HUES6 (cell line): ENCODE measurements at regions not wholly inside any gene's neighbourhood (a gene's known extent, or its start where the extent isn't known, plus 50 kb on each side); places are given as distances from the start of the nearest gene placed in this dataset.
"Not testable (repeated sequence)": the region's sequence is repeated elsewhere in the genome, so short reads cannot be mapped to it uniquely, and the experiment has no call there.

Experiments used
- H3K27ac ChIP-seq: 2 replicates; pipeline ENCODE4 v1.7.0; 2013; ENCODE audit warnings: low read depth, mild to moderate bottlenecking, low read length, inconsistent platforms
- H3K27me3 ChIP-seq: 2 replicates; pipeline ENCODE4 v1.6.1; 2013; ENCODE audit warnings: low read length; ENCODE audit not compliant: control insufficient read depth, insufficient read depth
- H3K36me3 ChIP-seq: 2 replicates; pipeline ENCODE4 v1.6.1; 2013; ENCODE audit warnings: low read length; ENCODE audit not compliant: control insufficient read depth, insufficient read depth
- H3K4me1 ChIP-seq: 2 replicates; pipeline ENCODE4 v1.6.1; 2013; ENCODE audit warnings: low read length; ENCODE audit not compliant: control insufficient read depth, insufficient read depth
- H3K4me3 ChIP-seq: 2 replicates; pipeline ENCODE4 v1.5.1; 2013; ENCODE audit warnings: low read depth, low read length
- H3K9ac ChIP-seq: one replicate; pipeline ENCODE4 v1.6.1; 2013; ENCODE audit warnings: mild to moderate bottlenecking, low read length
- H3K9me3 ChIP-seq: 2 replicates; pipeline ENCODE4 v1.6.1; 2013; ENCODE audit warnings: low read depth, low read length; ENCODE audit not compliant: control insufficient read depth, insufficient read depth

DNA sequence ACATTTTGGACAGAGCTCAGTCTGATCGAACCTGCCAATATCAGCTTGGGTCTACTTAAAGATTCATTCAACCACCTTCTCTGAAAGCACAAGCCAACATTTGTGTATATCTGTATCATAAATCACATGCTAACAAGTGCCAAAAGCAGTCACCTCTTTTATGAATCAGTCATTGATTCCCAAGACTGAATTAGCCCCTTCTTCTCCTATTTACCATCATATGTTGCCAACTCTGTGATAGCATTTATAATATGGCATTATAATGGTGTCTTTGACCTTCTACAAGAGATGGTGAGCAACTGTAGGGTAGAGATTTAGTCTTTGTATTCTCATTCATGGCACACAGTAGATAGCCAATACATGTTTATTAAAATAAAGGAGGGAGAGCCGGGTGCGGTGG lies 61.4 kb downstream of the DDX53 start:
- no peaks in the 10 kb centered on the region for H3K36me3 ChIP-seq

DNA sequence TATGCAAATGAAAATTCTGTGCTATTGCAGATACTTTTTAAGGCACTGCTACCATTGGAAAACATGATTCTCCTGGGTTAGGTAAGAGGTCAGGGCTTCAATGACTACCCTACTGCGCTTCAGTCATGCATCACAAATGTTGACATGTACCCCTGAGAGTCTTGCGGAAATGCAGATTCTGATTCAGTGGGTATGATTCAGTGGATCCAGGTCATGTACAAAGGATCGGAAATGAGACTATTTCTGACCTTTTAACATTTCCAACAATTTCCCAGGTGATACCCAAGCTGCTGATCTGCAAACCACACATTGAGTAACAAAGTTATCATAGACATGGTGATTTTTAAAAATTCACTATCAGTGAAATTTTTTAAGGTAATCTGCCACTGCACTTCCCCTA lies 62.6 kb downstream of the DDX53 start:
- Histone ChIP-seq H3K36me3 (no peaks in the 10 kb centered on the region), H3K4me1 (peaks cover 3% of the 10 kb centered on the region; the same call in 1 of the 2 replicates), H3K27ac (no peak overlapping the region), H3K27me3 (no peaks in the 10 kb centered on the region), H3K9me3 (no peaks in the 10 kb centered on the region), H3K9ac (no peak overlapping the region), H3K4me3 (no peak overlapping the region)

More for the DNA sequence above, 61.4 kb downstream of the DDX53 start:
- no peak overlapping the region for H3K4me3 ChIP-seq
- H3K4me1 ChIP-seq, result peaks cover 3% of the 10 kb centered on the region; the same call in 1 of the 2 replicates
- H3K9me3 ChIP-seq, result no peaks in the 10 kb centered on the region
- no peak overlapping the region for H3K9ac ChIP-seq
- no peaks in the 10 kb centered on the region for H3K27me3 ChIP-seq
- no peak overlapping the region for H3K27ac ChIP-seq

DNA sequence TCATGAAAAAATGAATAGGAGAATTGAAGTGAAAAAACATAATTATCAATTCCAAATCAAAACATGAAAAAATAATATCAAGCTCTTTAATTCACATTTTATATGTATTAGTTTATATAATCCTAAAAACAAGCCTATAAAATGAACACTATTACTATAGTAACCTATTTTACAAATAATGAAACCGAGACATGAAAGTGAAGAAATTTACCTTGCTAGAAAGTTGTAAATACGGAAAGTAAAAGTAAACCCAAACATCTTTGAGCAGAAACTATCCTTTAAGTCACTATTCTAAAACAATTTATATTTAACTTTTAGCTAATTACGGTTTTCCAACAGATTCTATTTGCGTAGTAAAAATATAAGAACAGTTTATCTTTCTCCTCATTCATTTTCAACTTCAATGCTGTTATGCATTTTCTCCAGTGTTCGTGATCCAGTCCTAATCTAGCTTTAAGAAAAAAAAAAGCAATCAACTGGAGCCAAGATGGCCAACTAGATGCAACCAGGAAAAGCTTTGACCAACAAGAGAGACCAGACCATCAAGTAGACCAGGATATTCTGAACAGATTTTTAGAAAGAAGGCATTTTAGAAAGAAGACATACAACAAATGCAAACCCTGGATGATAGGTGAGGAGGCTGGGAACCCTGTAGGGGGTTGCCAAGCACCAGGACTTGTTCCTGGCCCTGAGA lies 67.0 kb downstream of the DDX53 start:
- Histone ChIP-seq H3K4me3 (no peak overlapping the region), H3K9me3 (0 out of 2 replicates have a peak, but pooled peaks cover 2% of the 10 kb centered on the region), H3K9ac (no peak overlapping the region), H3K4me1 (peaks cover 2% of the 10 kb centered on the region; the same call in 1 of the 2 replicates), H3K36me3 (no peaks in the 10 kb centered on the region), H3K27me3 (no peaks in the 10 kb centered on the region), H3K27ac (no peak overlapping the region)

DNA sequence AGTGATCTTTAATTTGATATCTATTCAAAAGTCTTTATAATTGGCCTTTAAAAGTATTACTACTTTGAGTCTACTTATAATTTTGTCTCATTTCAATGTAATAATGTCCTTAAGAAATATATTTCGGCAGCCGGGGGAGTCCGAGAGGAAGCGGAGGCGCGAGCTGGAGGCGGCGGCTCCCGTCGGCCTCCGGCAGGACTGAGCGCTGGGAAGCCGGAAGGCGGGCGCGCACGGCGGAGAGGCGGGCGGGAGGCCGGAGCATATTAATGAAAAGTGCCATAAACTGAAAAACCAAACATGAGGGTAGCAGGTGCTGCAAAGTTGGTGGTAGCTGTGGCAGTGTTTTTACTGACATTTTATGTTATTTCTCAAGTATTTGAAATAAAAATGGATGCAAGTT lies 75.7 kb downstream of the DDX53 start:
- not testable (repeated sequence) for H3K9me3 ChIP-seq, H3K27ac ChIP-seq, H3K9ac ChIP-seq, H3K4me3 ChIP-seq, H3K27me3 ChIP-seq, H3K36me3 ChIP-seq, H3K4me1 ChIP-seq

DNA sequence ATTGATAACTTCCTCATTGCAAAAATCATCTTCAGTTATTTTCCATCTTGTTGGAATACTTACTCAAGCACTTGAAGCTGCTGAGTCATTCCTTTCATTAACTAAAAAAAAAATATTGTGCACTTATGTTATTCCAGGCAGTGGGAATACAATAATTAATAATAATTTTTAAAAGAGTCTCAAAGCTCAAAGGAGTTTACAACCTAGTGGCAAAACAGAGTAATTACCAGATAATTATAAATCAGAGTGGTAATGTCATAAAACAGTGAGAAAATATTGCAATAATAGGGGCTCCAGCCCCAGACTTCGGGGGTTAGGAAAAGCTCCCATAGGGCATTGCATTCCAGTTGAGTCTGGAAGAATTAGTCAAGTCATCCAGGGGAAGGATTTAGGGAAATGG lies 79.6 kb downstream of the DDX53 start:
- H3K4me1 ChIP-seq, result no peaks in the 10 kb centered on the region
- no peak overlapping the region for H3K27ac ChIP-seq
- no peaks in the 10 kb centered on the region for H3K9me3 ChIP-seq
- no peaks in the 10 kb centered on the region for H3K36me3 ChIP-seq
- no peak overlapping the region for H3K4me3 ChIP-seq
- no peak overlapping the region for H3K9ac ChIP-seq
- no peaks in the 10 kb centered on the region; the same call in 1 of the 2 replicates for H3K27me3 ChIP-seq

DNA sequence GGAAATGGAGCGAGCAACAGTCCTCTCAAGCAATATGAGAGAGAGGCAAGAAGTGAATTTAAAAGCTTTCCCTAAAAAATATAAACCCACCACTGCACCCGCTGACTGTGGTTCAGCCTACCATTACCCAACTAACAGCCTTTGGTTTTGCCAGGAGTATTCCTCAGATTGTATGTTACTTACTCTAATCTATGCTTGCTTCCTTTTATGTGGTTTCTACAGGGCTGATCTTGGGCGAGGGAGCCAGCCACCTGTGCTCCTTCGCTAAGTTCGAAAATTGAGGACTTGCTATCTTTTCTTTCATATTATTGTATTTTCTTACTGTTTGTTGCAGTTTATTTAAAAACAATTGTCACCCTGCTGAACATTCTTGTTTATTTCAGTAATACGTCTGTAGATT lies 101.1 kb downstream of the DDX53 start:
- Histone ChIP-seq H3K4me1 (no peaks in the 10 kb centered on the region), H3K36me3 (no peaks in the 10 kb centered on the region), H3K9ac (no peak overlapping the region), H3K27ac (no peak overlapping the region), H3K27me3 (no peaks in the 10 kb centered on the region), H3K9me3 (no peaks in the 10 kb centered on the region), H3K4me3 (no peak overlapping the region)

DNA sequence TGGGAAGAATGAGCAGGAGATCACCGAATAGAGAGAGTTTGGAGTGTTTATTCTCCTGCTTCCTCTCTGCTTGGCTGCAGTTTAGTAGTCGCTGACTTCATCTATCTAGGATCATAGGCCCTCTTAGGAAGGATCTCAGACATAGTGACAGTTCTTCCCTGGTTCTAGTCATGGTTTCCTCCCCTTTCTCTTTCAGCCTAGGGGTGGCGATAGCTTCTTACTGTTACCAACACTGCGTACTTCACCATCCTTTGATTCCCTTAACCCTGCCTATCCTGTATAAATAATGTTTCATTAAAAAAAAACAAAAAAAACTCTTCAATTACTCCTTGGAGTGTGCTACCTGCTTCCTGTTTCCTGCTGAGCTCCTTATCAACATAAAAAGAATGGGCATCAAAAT lies 103.8 kb downstream of the DDX53 start:
- H3K9ac ChIP-seq, result no peak overlapping the region
- H3K36me3 ChIP-seq, result no peaks in the 10 kb centered on the region
- no peaks in the 10 kb centered on the region for H3K4me1 ChIP-seq
- H3K27ac ChIP-seq, result no peak overlapping the region
- no peaks in the 10 kb centered on the region for H3K27me3 ChIP-seq
- no peaks in the 10 kb centered on the region for H3K9me3 ChIP-seq
- no peak overlapping the region for H3K4me3 ChIP-seq

DNA sequence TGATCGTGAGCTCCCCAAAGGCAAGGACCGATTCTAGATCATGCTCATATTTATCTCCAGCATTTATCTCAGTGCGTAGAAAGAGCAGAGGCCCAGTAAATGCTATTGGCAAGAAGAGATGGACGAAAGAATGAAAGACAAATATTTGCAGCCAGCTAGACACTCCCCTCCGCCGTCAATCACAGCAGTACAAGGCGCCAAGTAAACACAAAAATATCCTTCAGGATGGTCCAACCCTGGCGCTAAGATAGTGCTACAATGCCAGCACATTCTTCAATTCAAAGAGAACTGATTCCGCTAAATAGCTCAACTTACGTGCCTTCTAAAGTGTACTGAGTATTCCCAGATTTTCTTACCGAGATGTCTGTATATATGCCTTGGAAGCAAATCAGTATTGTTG lies 114.5 kb downstream of the DDX53 start:
- no peak overlapping the region for H3K9ac ChIP-seq
- no peak overlapping the region for H3K4me3 ChIP-seq
- H3K27me3 ChIP-seq, result no peaks in the 10 kb centered on the region
- H3K9me3 ChIP-seq, result no peaks in the 10 kb centered on the region
- no peak overlapping the region for H3K27ac ChIP-seq
- H3K36me3 ChIP-seq, result no peaks in the 10 kb centered on the region
- peaks cover 12% of the 10 kb centered on the region for H3K4me1 ChIP-seq

DNA sequence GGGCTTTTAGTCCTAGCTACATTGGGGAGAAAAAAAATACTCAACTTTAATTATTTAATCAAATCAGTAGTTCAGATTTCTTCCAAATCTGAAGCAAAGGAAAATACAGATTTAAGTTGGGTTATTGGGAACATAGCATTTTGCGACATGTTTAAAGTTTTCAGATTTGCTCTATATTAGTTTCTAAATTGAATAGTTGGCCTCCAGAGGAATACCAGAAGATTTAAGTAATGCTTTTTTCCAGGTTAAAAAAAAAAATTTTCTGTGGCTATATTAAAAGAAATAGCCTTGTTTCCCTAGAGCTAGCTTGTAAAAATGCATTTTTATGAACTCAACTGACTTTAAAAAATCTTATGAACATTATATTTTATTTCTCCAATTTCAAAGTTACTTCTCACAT lies 115.9 kb downstream of the DDX53 start:
- Histone ChIP-seq H3K36me3 (no peaks in the 10 kb centered on the region), H3K9ac (no peak overlapping the region), H3K27ac (no peak overlapping the region), H3K4me1 (peaks cover 16% of the 10 kb centered on the region), H3K9me3 (no peaks in the 10 kb centered on the region), H3K4me3 (no peak overlapping the region), H3K27me3 (no peaks in the 10 kb centered on the region)

DNA sequence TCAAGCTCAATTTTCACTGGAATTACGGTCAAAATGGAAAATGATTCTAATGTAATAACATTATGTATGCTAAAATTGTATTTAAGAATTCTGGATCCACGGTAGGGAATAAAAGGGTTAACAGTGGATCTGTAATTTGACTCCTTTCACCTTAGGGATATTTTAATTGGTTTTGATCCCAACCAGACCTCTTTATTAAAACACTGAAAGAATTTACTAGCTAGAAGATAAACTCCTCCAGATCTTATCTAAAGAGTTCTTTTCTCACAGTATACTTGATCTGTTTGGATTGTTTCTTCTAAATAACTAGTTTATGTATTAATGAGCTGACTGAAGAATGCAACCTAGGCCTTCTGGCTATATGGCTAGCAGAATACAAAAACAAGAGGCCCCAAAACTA lies 118.4 kb downstream of the DDX53 start:
- Histone ChIP-seq H3K27ac (no peak overlapping the region), H3K4me3 (no peak overlapping the region), H3K27me3 (no peaks in the 10 kb centered on the region), H3K9ac (no peak overlapping the region), H3K4me1 (peaks cover 16% of the 10 kb centered on the region), H3K9me3 (no peaks in the 10 kb centered on the region), H3K36me3 (no peaks in the 10 kb centered on the region)

DNA sequence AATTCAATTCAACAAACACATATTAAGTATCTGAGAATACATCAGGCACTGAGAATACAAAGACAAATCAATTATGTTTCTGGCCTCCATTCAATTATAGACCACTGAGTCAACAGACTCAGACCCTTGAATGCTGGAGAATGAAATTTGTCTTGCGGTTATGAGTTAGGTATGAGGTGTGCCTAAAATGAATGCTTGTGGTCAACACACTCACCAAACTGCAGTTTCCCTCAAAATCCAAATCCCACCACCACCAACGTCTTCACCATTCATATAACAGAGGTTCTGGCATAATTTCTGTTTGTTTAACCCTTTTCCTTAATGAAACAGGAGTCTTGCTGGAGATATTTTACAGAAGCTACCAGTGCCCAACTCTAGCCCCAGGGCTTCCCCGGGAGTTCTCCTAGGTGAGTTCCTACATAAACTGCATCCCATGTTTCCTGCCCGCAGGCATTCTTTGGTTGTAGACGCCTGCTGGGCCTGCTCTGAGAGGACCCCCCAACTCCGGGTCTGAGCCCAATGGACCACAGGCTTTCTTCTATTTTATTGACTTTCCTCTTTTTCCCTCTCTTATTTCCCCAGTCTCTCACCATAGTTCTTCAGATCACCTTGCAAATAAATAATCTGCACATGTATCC lies 119.2 kb downstream of the DDX53 start:
- H3K27ac ChIP-seq, result no peak overlapping the region
- no peak overlapping the region for H3K9ac ChIP-seq
- H3K27me3 ChIP-seq, result no peaks in the 10 kb centered on the region
- H3K4me3 ChIP-seq, result no peak overlapping the region
- peaks cover 16% of the 10 kb centered on the region for H3K4me1 ChIP-seq
- H3K9me3 ChIP-seq, result no peaks in the 10 kb centered on the region
- H3K36me3 ChIP-seq, result no peaks in the 10 kb centered on the region
